H9 (cell line): ENCODE measurements at regions not wholly inside any gene's neighbourhood (a gene's known extent, or its start where the extent isn't known, plus 50 kb on each side); places are given as distances from the start of the nearest gene placed in this dataset.

ENCODE experiments used
- DNase-seq: peaks from one replicate; pipeline ENCODE4 v3.0.0-alpha.2; 2017
- H2AFZ ChIP-seq: one replicate; pipeline ENCODE4 v1.6.1; 2013; ENCODE audit warnings: mild to moderate bottlenecking, low read length, control low read depth, moderate library complexity
- H2AK5ac ChIP-seq: 2 replicates; pipeline ENCODE4 v1.6.1; 2013; ENCODE audit warnings: low read length, control low read depth, mixed read lengths; ENCODE audit not compliant: insufficient read length
- H2BK120ac ChIP-seq: one replicate; pipeline ENCODE4 v1.6.1; 2013; ENCODE audit warnings: low read depth, mild to moderate bottlenecking, low read length, control low read depth, inconsistent platforms; ENCODE audit not compliant: poor library complexity, severe bottlenecking
- H2BK12ac ChIP-seq: 2 replicates; pipeline ENCODE4 v1.6.1; 2013; ENCODE audit warnings: low read length, control low read depth, mixed read lengths, low read depth; ENCODE audit not compliant: insufficient read length
- H2BK15ac ChIP-seq: 2 replicates; pipeline ENCODE4 v1.6.1; 2013; ENCODE audit warnings: low read depth, low read length, control low read depth
- H2BK20ac ChIP-seq: one replicate; pipeline ENCODE4 v1.6.1; 2013; ENCODE audit warnings: low read depth, mild to moderate bottlenecking, low read length, control low read depth, inconsistent platforms; ENCODE audit not compliant: poor library complexity, severe bottlenecking
- H2BK5ac ChIP-seq: 2 replicates; pipeline ENCODE4 v1.6.1; 2013; ENCODE audit warnings: low read length, control low read depth, mixed read lengths; ENCODE audit not compliant: insufficient read length
- H3K14ac ChIP-seq: 2 replicates; pipeline ENCODE4 v1.6.1; 2013; ENCODE audit warnings: low read length, control low read depth; ENCODE audit not compliant: insufficient read depth
- H3K18ac ChIP-seq: 2 replicates; pipeline ENCODE4 v1.6.1; 2013; ENCODE audit warnings: low read depth, mild to moderate bottlenecking, mixed read lengths, low read length, control low read depth; ENCODE audit not compliant: insufficient read length
- H3K23ac ChIP-seq: 2 replicates; pipeline ENCODE4 v1.6.1; 2013; ENCODE audit warnings: low read length, control low read depth, mixed read lengths, low read depth; ENCODE audit not compliant: insufficient read length
- H3K23me2 ChIP-seq: 2 replicates; pipeline ENCODE4 v1.6.1; 2013; ENCODE audit warnings: low read depth, mild to moderate bottlenecking, mixed read lengths, low read length, control low read depth; ENCODE audit not compliant: insufficient read length, poor library complexity, severe bottlenecking
- H3K27ac ChIP-seq: 2 replicates; pipeline ENCODE4 v1.5.1; 2013; ENCODE audit warnings: low read length, control low read depth, mixed read lengths, low read depth; ENCODE audit not compliant: insufficient read length
- H3K27me3 ChIP-seq: 2 replicates; pipeline ENCODE4 v1.6.1; 2013; ENCODE audit warnings: low read length, control low read depth, inconsistent platforms; ENCODE audit not compliant: insufficient read depth
- H3K4ac ChIP-seq: 2 replicates; pipeline ENCODE4 v1.6.1; 2013; ENCODE audit warnings: low read depth, mild to moderate bottlenecking, control low read depth, inconsistent platforms, low read length, moderate library complexity
- H3K4me1 ChIP-seq: 2 replicates; pipeline ENCODE4 v1.6.1; 2013; ENCODE audit warnings: low read length, control low read depth, inconsistent platforms; ENCODE audit not compliant: insufficient read depth
- H3K4me2 ChIP-seq: 2 replicates; pipeline ENCODE4 v1.6.1; 2013; ENCODE audit warnings: low read length, control low read depth, mixed read lengths; ENCODE audit not compliant: insufficient read length, insufficient read depth
- H3K56ac ChIP-seq: 2 replicates; pipeline ENCODE4 v1.6.1; 2013; ENCODE audit warnings: low read depth, mild to moderate bottlenecking, mixed read lengths, low read length, control low read depth; ENCODE audit not compliant: insufficient read length
- H3K79me1 ChIP-seq: 2 replicates; pipeline ENCODE4 v1.6.1; 2013; ENCODE audit warnings: low read depth, mild to moderate bottlenecking, moderate library complexity, low read length, control low read depth, inconsistent platforms; ENCODE audit not compliant: insufficient read depth, poor library complexity, severe bottlenecking
- H3K79me2 ChIP-seq: 2 replicates; pipeline ENCODE4 v1.6.1; 2013; ENCODE audit warnings: low read length, control low read depth, inconsistent platforms; ENCODE audit not compliant: insufficient read depth
- H3K9ac ChIP-seq: 2 replicates; pipeline ENCODE4 v1.6.1; 2013; ENCODE audit warnings: low read length, control low read depth, mixed read lengths; ENCODE audit not compliant: insufficient read length; ENCODE audit errors: extremely low read depth
- H3K9me3 ChIP-seq: one replicate; pipeline ENCODE4 v1.6.1; 2013; ENCODE audit warnings: low read depth, low read length, inconsistent platforms; ENCODE audit not compliant: control insufficient read depth
- H3T11ph ChIP-seq: one replicate; pipeline ENCODE4 v1.6.1; 2013; ENCODE audit warnings: mild to moderate bottlenecking, low read length, control low read depth, inconsistent platforms
- H4K20me1 ChIP-seq: one replicate; pipeline ENCODE4 v1.6.1; 2013; ENCODE audit not compliant: control insufficient read depth, insufficient read length, insufficient read depth
- H4K5ac ChIP-seq: 2 replicates; pipeline ENCODE4 v1.6.1; 2013; ENCODE audit warnings: low read depth, mild to moderate bottlenecking, mixed read lengths, low read length, control low read depth; ENCODE audit not compliant: insufficient read length
- H4K8ac ChIP-seq: replicated peaks from 2 replicates; pipeline ENCODE4 v1.6.1; 2013; ENCODE audit warnings: low read length, control low read depth, mixed read lengths, low read depth; ENCODE audit not compliant: insufficient read length
- H4K91ac ChIP-seq: 2 replicates; pipeline ENCODE4 v1.6.1; 2013; ENCODE audit warnings: low read depth, mild to moderate bottlenecking, moderate library complexity, mixed read lengths, low read length, control low read depth; ENCODE audit not compliant: insufficient read length
- H3K27ac Mint-ChIP-seq, 3 experiments: 2 replicates in 2 of 3; 3 replicates in 1 of 3; pipeline ENCODE4 v1.8.0; 2020 to 2021; ENCODE audit warnings: mixed read lengths in 3 of 3, mild to moderate bottlenecking in 1 of 3, moderate library complexity in 1 of 3
- H3K27me3 Mint-ChIP-seq: 2 replicates; pipeline ENCODE4 v1.8.0; 2021; ENCODE audit warnings: low read depth, mild to moderate bottlenecking, moderate library complexity, mixed read lengths
- H3K36me3 Mint-ChIP-seq, 3 experiments: 2 replicates in 2 of 3; 3 replicates in 1 of 3; pipeline ENCODE4 v1.8.0; 2020 to 2021; ENCODE audit warnings: low read depth in 3 of 3, mixed read lengths in 3 of 3; ENCODE audit not compliant: insufficient read depth in 1 of 3
- H3K4me1 Mint-ChIP-seq, 2 experiments: 2 replicates each; pipeline ENCODE4 v1.8.0; 2020; ENCODE audit warnings: mixed read lengths in 2 of 2
- H3K4me3 Mint-ChIP-seq, 2 experiments: 2 replicates in 1 of 2; 3 replicates in 1 of 2; pipeline ENCODE4 v1.8.0; 2020 to 2021; ENCODE audit warnings: mild to moderate bottlenecking in 2 of 2, mixed read lengths in 2 of 2, moderate library complexity in 1 of 2
- H3K9me3 Mint-ChIP-seq, 2 experiments: 2 replicates in 1 of 2; 3 replicates in 1 of 2; pipeline ENCODE4 v1.8.0; 2020; ENCODE audit warnings: mild to moderate bottlenecking in 2 of 2, mixed read lengths in 2 of 2, moderate library complexity in 1 of 2
- WGBS: extraction: QIAGEN DNeasy Blood & Tissue Kit; methylation state at CpG from one replicate; pipeline ENCODE4 v1.1.7; 2013; ENCODE audit warnings: missing lambda C conversion rate, low lambda C conversion rate, mixed read lengths; ENCODE audit not compliant: insufficient read length; ENCODE audit errors: extremely low coverage; 5-methylcytosine and 5-hydroxymethylcytosine counted together
- TF ChIP-seq, protein P1 (sequence below): fragments of 200-600 bp; sonication (generic); conservative IDR thresholded peaks from 3 replicates; pipeline ENCODE4 v1.8.0; 2021; ENCODE audit warnings: antibody characterized with exemption, mild to moderate bottlenecking

DNA sequence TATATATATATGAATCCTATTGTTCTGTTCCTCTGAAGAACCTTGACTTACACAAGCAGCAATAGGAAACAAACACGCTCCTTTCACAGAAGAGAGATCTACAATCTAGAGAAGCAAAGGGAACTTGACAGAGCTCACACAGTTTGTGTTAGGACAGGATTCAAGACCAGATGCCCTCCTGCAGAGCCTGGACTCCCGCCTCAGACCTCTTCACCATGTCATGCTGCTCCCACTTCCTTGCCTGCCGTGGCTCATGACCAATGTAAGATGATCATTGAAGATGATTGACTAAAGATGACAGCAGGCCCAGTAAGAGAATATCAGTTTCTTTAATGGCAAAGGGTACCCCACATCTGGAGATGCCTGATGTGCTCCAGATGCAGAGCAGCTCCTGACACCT is 111.2 kb upstream of the AGAP1 start:
- no peak overlapping the region for H3K4me3 Mint-ChIP-seq
- H3K27ac Mint-ChIP-seq, result no peak overlapping the region
- no peak overlapping the region for H2BK15ac ChIP-seq
- no peak for DNase-seq
- peaks cover 9% of the 10 kb centered on the region; the same call in 1 of the 2 replicates for H3K4me1 ChIP-seq
- no peak overlapping the region for H3K4me2 ChIP-seq
- no peaks in the 10 kb centered on the region for H4K20me1 ChIP-seq
- TF ChIP-seq, protein P1, sequence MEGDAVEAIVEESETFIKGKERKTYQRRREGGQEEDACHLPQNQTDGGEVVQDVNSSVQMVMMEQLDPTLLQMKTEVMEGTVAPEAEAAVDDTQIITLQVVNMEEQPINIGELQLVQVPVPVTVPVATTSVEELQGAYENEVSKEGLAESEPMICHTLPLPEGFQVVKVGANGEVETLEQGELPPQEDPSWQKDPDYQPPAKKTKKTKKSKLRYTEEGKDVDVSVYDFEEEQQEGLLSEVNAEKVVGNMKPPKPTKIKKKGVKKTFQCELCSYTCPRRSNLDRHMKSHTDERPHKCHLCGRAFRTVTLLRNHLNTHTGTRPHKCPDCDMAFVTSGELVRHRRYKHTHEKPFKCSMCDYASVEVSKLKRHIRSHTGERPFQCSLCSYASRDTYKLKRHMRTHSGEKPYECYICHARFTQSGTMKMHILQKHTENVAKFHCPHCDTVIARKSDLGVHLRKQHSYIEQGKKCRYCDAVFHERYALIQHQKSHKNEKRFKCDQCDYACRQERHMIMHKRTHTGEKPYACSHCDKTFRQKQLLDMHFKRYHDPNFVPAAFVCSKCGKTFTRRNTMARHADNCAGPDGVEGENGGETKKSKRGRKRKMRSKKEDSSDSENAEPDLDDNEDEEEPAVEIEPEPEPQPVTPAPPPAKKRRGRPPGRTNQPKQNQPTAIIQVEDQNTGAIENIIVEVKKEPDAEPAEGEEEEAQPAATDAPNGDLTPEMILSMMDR, result no peak
- no peaks in the 10 kb centered on the region for H3K36me3 Mint-ChIP-seq
- no peak overlapping the region for H3K4ac ChIP-seq
- H3K23ac ChIP-seq, result no peak overlapping the region
- peaks cover 14 to 23% of the 10 kb centered on the region in 2 experiments for H3K4me1 Mint-ChIP-seq
- no CpG with 5 or more reads among the region's 3 CpGs for WGBS
- no peak overlapping the region for H4K8ac ChIP-seq
- H2AFZ ChIP-seq, result no peak overlapping the region
- H2BK5ac ChIP-seq, result no peak overlapping the region
- no peak overlapping the region for H4K91ac ChIP-seq
- no peak overlapping the region for H3K56ac ChIP-seq
- no peak overlapping the region for H3K18ac ChIP-seq
- H3K79me1 ChIP-seq, result no peaks in the 10 kb centered on the region
- no peak overlapping the region for H3K14ac ChIP-seq
- H3K9me3 Mint-ChIP-seq, result peaks cover 0 to 3% of the 10 kb centered on the region in 2 experiments; a peak in 3 of 5 replicates
- H3K27me3 Mint-ChIP-seq, result peaks cover 4% of the 10 kb centered on the region; the same call in 1 of the 2 replicates
- H3K27ac ChIP-seq, result no peak overlapping the region
- H2BK12ac ChIP-seq, result no peak overlapping the region
- H3K27me3 ChIP-seq, result no peaks in the 10 kb centered on the region
- H3K9ac ChIP-seq, result no peak overlapping the region
- no peak overlapping the region for H4K5ac ChIP-seq
- no peak overlapping the region for H3T11ph ChIP-seq
- no peaks in the 10 kb centered on the region for H3K23me2 ChIP-seq
- no peak overlapping the region for H2BK20ac ChIP-seq
- no peaks in the 10 kb centered on the region for H3K9me3 ChIP-seq
- H3K79me2 ChIP-seq, result no peaks in the 10 kb centered on the region
- H2BK120ac ChIP-seq, result no peak overlapping the region
- H2AK5ac ChIP-seq, result no peak overlapping the region
